Vagina (tissue), 2 donors: ENCODE measurements at regions not wholly inside any gene's neighbourhood (a gene's known extent, or its start where the extent isn't known, plus 50 kb on each side); places are given as distances from the start of the nearest gene placed in this dataset.

Experiments
- DNase-seq, 2 donors: peaks; one replicate each; pipeline ENCODE4 v3.0.0-alpha.2; 2017; ENCODE audit errors: extremely low spot score in 2 of 2
- H3K27ac ChIP-seq: fragments of 200-600 bp; sonication (generic); one replicate; pipeline ENCODE4 v1.5.1; 2019
- H3K27me3 ChIP-seq: fragments of 200-600 bp; sonication (generic); one replicate; pipeline ENCODE4 v1.5.1; 2019
- H3K36me3 ChIP-seq, 2 donors: fragments of 200-600 bp; sonication (generic); one replicate each; pipeline ENCODE4 v1.5.1; 2017 to 2019
- H3K4me1 ChIP-seq: fragments of 200-600 bp; sonication (generic); one replicate; pipeline ENCODE4 v1.5.1; 2019
- H3K4me3 ChIP-seq, 2 donors: fragments of 200-600 bp; sonication (generic); 1 replicate in 1 of 2; 2 replicates in 1 of 2; pipeline ENCODE4 v1.5.1; 2016 to 2019
- H3K9me3 ChIP-seq: fragments of 200-600 bp; sonication (generic); one replicate; pipeline ENCODE4 v1.5.1; 2019
- POLR2A ChIP-seq, 2 donors: fragments of 450-650 bp; IDR thresholded peaks; one replicate each; pipeline ENCODE4 v1.6.1; 2017; ENCODE audit warnings: antibody characterized with exemption in 2 of 2, mild to moderate bottlenecking in 2 of 2, moderate library complexity in 2 of 2
- POLR2AphosphoS5 ChIP-seq, 2 donors: sonication (generic); formaldehyde crosslinking; IDR thresholded peaks; one replicate each; pipeline ENCODE4 v1.9.0; 2017; ENCODE audit warnings: antibody characterized with exemption in 2 of 2, mild to moderate bottlenecking in 2 of 2, low read depth in 1 of 2; ENCODE audit not compliant: insufficient read depth in 1 of 2
- intact Hi-C: fragments of 100-400 bp; cut with DNase I; formaldehyde crosslinking; loops from one replicate; pipeline ENCODE4 v1.15.1; 2023
- TF ChIP-seq, protein P1 (sequence below), 3 experiments: fragments of 450-650 bp in 2 of 3; fragments of 200-600 bp in 1 of 3; sonication (generic) in 1 of 3; IDR thresholded peaks; one replicate each; pipeline ENCODE4 v1.5.1; 2017 to 2019; ENCODE audit warnings: antibody characterized with exemption in 3 of 3, mild to moderate bottlenecking in 2 of 3, moderate library complexity in 2 of 3

DNA sequence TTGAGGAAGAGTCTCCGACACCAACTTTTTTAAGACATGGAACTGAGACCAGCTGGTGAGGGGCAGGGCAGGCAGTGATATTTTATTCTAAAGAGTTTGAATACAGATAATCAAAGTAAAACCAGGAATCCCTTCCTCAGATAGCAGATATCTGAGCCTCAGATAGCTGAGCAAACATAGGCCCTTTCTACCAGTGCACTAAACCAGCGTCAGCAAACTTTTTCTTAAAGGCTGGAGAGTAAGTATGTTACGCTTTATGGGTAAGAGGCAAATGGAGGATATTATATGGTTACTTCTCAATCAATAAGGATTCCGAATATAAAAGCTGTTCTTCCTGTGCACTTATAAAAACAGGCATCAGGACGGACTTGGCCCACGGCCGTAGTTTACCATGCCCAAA is 73.9 kb downstream of the WNT5A start:
- DNase-seq: no peak
- intact Hi-C loops: no loop called here
- TF ChIP-seq POLR2A (IDR thresholded peaks at IDR 0.05) (no peak), POLR2AphosphoS5 (IDR thresholded peaks at IDR 0.05; ENCODE audit: insufficient read depth in 1 of 2, low read depth in 1 of 2) (no peak)
- TF ChIP-seq, protein P1, sequence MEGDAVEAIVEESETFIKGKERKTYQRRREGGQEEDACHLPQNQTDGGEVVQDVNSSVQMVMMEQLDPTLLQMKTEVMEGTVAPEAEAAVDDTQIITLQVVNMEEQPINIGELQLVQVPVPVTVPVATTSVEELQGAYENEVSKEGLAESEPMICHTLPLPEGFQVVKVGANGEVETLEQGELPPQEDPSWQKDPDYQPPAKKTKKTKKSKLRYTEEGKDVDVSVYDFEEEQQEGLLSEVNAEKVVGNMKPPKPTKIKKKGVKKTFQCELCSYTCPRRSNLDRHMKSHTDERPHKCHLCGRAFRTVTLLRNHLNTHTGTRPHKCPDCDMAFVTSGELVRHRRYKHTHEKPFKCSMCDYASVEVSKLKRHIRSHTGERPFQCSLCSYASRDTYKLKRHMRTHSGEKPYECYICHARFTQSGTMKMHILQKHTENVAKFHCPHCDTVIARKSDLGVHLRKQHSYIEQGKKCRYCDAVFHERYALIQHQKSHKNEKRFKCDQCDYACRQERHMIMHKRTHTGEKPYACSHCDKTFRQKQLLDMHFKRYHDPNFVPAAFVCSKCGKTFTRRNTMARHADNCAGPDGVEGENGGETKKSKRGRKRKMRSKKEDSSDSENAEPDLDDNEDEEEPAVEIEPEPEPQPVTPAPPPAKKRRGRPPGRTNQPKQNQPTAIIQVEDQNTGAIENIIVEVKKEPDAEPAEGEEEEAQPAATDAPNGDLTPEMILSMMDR (IDR thresholded peaks at IDR 0.05): no peak
- no peak overlapping the region for H3K27ac ChIP-seq
- no peaks in the 10 kb centered on the region for H3K27me3 ChIP-seq
- peaks cover 13% of the 10 kb centered on the region for H3K4me1 ChIP-seq
- no peak overlapping the region for H3K4me3 ChIP-seq
- no peaks in the 10 kb centered on the region for H3K36me3 ChIP-seq
- peaks cover 4% of the 10 kb centered on the region for H3K9me3 ChIP-seq

DNA sequence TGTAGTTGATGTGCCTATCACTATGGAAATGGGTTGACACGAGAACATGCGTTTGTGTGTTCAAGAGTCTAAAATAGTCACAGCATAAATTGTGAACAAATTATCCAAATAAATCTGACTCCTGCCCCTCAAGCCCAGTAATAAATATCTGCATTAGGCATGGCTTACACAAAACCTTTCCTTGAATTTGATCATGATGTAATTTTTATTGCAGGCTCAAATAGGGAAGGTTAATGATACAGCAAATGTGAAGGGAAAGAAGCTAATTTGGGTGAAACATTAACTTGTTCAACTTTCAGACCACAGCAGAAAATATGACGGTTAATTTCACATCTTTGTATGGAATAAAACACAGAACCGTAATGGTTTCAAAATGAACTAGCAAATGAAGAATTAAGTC is 74.6 kb downstream of the WNT5A start:
- H3K27me3 ChIP-seq: no peaks in the 10 kb centered on the region
- no peaks in the 10 kb centered on the region for H3K9me3 ChIP-seq
- TF ChIP-seq POLR2A (IDR thresholded peaks at IDR 0.05) (no peak), POLR2AphosphoS5 (IDR thresholded peaks at IDR 0.05; ENCODE audit: insufficient read depth in 1 of 2, low read depth in 1 of 2) (no peak)
- TF ChIP-seq, protein P1 (IDR thresholded peaks at IDR 0.05): no peak
- H3K4me1 ChIP-seq: peaks cover 13% of the 10 kb centered on the region
- no peak for DNase-seq
- H3K36me3 ChIP-seq: no peaks in the 10 kb centered on the region
- no peak overlapping the region for H3K4me3 ChIP-seq
- intact Hi-C loops: no loop called here
- H3K27ac ChIP-seq: no peak overlapping the region

DNA sequence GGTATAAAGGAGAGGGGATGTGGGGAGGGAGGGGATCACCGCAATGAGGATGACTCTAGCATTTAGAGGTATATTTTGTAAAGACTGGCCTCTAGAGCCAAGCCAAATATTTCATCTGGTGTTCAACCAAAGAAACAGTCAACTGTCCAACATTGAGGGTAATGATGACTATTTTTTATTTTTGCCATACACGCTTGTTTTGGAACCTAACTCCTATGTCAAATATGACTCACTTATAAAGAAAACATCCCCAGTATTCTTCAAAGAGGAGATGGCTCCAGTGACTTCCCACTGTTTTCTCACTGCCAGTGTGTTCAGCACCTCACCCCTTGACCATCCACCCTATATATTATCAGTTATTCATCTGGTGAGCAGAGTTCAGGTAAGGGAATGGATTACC is 77.3 kb downstream of the WNT5A start:
- Histone ChIP-seq H3K9me3 (no peaks in the 10 kb centered on the region), H3K4me3 (no peak overlapping the region), H3K27me3 (no peaks in the 10 kb centered on the region), H3K4me1 (no peaks in the 10 kb centered on the region), H3K36me3 (no peaks in the 10 kb centered on the region), H3K27ac (no peak overlapping the region)
- intact Hi-C loops: no loop called here
- TF ChIP-seq, protein P1 (IDR thresholded peaks at IDR 0.05): no peak
- TF ChIP-seq POLR2AphosphoS5 (IDR thresholded peaks at IDR 0.05; ENCODE audit: insufficient read depth in 1 of 2, low read depth in 1 of 2) (no peak), POLR2A (IDR thresholded peaks at IDR 0.05) (no peak)
- DNase-seq: no peak

DNA sequence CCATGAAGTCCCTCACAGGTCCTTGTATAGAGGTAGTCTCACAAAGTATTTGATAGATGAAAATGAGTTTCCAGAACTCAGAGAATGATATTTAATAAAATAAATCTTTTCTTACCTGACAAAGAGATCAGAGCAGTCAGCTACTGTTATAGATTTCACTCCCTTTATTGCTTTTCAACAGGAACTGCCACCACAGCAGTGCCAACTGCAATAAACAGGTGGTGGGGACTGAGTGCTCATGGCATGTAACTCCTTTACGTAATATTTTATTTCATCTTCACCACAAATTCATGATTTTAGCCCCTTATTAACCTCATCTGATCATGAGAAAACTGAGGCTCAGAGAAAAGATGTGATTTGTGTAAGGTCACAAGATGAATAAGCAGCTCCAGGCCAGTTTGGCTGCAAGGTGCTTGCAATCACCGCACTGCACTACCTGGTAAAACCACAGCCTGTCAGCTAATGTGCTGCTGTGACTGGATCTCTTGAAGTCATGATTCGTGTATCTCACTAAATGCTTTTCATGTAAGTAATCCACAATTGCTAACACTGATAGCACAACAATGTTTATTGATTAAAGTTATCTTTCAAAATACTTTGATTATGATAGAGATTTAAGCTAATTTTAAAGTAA is 78.8 kb downstream of the WNT5A start:
- H3K4me1 ChIP-seq: no peaks in the 10 kb centered on the region
- H3K9me3 ChIP-seq: no peaks in the 10 kb centered on the region
- no peak for DNase-seq
- intact Hi-C loops: no loop called here
- no peak overlapping the region for H3K27ac ChIP-seq
- H3K27me3 ChIP-seq: no peaks in the 10 kb centered on the region
- H3K36me3 ChIP-seq: no peaks in the 10 kb centered on the region
- H3K4me3 ChIP-seq: no peak overlapping the region
- TF ChIP-seq POLR2AphosphoS5 (IDR thresholded peaks at IDR 0.05; ENCODE audit: insufficient read depth in 1 of 2, low read depth in 1 of 2): no peak
- TF ChIP-seq, protein P1 (IDR thresholded peaks at IDR 0.05): no peak
- TF ChIP-seq POLR2A (IDR thresholded peaks at IDR 0.05): no peak

DNA sequence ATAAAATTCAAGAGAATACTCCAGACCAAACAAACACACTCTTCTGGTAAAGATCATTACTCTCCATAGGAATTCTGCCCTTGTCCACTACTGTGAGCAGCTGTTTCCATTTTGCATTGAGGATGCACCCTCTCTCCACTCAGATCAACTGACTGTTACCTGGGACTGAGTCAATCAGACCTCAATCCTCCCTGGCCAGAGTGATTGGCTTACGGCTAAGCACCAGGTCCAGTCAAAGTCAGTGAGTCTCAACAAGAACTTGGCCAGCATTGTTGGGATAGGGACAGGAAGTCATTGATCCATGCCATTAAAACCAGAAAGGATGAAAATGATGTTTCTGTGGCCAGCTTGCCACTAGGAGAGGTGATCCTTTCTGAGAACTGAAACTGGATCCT is 79.7 kb downstream of the WNT5A start:
- TF ChIP-seq, protein P1 (IDR thresholded peaks at IDR 0.05): no peak
- TF ChIP-seq POLR2AphosphoS5 (IDR thresholded peaks at IDR 0.05; ENCODE audit: insufficient read depth in 1 of 2, low read depth in 1 of 2) (no peak), POLR2A (IDR thresholded peaks at IDR 0.05) (no peak)
- DNase-seq: no peak
- Histone ChIP-seq H3K4me3 (no peak overlapping the region), H3K9me3 (no peaks in the 10 kb centered on the region), H3K4me1 (no peaks in the 10 kb centered on the region), H3K27ac (no peak overlapping the region), H3K36me3 (no peaks in the 10 kb centered on the region), H3K27me3 (no peaks in the 10 kb centered on the region)
- intact Hi-C loops: no loop called here
